ENCODE measurements at regions not wholly inside any gene's neighbourhood (a gene's known extent, or its start where the extent isn't known, plus 50 kb on each side); places are given as distances from the start of the nearest gene placed in this dataset.

- TF ChIP-seq ZBTB33 (IDR thresholded peaks at IDR 0.05), result no peak
Measured at GRCh38 chr15:34693053-34693744, 61.6 kb downstream of the GJD2 start (continued).

- Histone ChIP-seq H3K9ac (ENCODE audit: low read depth in 1 of 2, low read length in 2 of 2) (no peak overlapping the region), H3K4me1 (ENCODE audit: control insufficient read depth in 4 of 4, insufficient read depth in 4 of 4, low read length in 3 of 4) (no peaks in the 10 kb centered on the region), H3K27me3 (ENCODE audit: control insufficient read depth in 4 of 4, insufficient read depth in 4 of 4, low read length in 3 of 4) (peaks cover 0 to 4% (median under 1%) of the 10 kb centered on the region in 4 donors), H3K36me3 (ENCODE audit: control insufficient read depth in 4 of 4, insufficient read depth in 3 of 4, low read depth in 1 of 4, low read length in 3 of 4) (no peaks in the 10 kb centered on the region), H3K27ac (ENCODE audit: low read depth in 1 of 2, low read length in 2 of 2) (no peak overlapping the region), H3K9me3 (ENCODE audit: control insufficient read depth in 4 of 4, low read length in 3 of 4) (peaks cover 0 to 4% (median under 1%) of the 10 kb centered on the region in 4 donors), H3K4me3 (ENCODE audit: low read depth in 1 of 3, low read length in 3 of 3) (no peak overlapping the region)
- 51% methylated on average over 2 of the region's 2 CpGs for WGBS
- no peak for TF ChIP-seq REST (IDR thresholded peaks at IDR 0.05)
- no peak for TF ChIP-seq ZBTB33 (IDR thresholded peaks at IDR 0.05)
- no peak for TF ChIP-seq ATF3 (IDR thresholded peaks at IDR 0.05)
- no peak for TF ChIP-seq NR2F2 (IDR thresholded peaks at IDR 0.05)
- no peak for TF ChIP-seq HNF4A (conservative IDR thresholded peaks at IDR 0.05)
- TF ChIP-seq TAF1 (conservative IDR thresholded peaks at IDR 0.05), result no peak
- TF ChIP-seq FOXA2 (IDR thresholded peaks at IDR 0.05), result no peak
- no peak for TF ChIP-seq EGR1 (IDR thresholded peaks at IDR 0.05; ENCODE audit: low read depth in 2 of 2)
- no peak for DNase-seq (ENCODE audit: low spot score)
Measured at GRCh38 chr15:34691034-34691433, 63.8 kb downstream of the GJD2 start.

GRCh38 chr15:34688699-34689098, 66.1 kb downstream of the GJD2 start:
- TF ChIP-seq FOXA1 (IDR thresholded peaks at IDR 0.05) (no peak), EGR1 (IDR thresholded peaks at IDR 0.05; ENCODE audit: low read depth in 2 of 2) (no peak), TAF1 (conservative IDR thresholded peaks at IDR 0.05) (no peak), CTCF (IDR thresholded peaks at IDR 0.05; ENCODE audit: low read depth, low read length, missing input control) (no peak), REST (IDR thresholded peaks at IDR 0.05) (no peak), FOXA2 (IDR thresholded peaks at IDR 0.05) (no peak), HNF4G (IDR thresholded peaks at IDR 0.05) (no peak), ATF3 (IDR thresholded peaks at IDR 0.05) (no peak)
- Histone ChIP-seq H3K9me3 (ENCODE audit: control insufficient read depth in 4 of 4, low read length in 3 of 4) (peaks cover 0 to 4% (median under 1%) of the 10 kb centered on the region in 4 donors), H3K27me3 (ENCODE audit: control insufficient read depth in 4 of 4, insufficient read depth in 4 of 4, low read length in 3 of 4) (peaks cover 0 to 6% (median under 1%) of the 10 kb centered on the region in 4 donors), H3K27ac (ENCODE audit: low read depth in 1 of 2, low read length in 2 of 2) (no peak overlapping the region), H3K4me3 (ENCODE audit: low read depth in 1 of 3, low read length in 3 of 3) (no peak overlapping the region), H3K9ac (ENCODE audit: low read depth in 1 of 2, low read length in 2 of 2) (no peak overlapping the region), H3K4me1 (ENCODE audit: control insufficient read depth in 4 of 4, insufficient read depth in 4 of 4, low read length in 3 of 4) (no peaks in the 10 kb centered on the region), H3K36me3 (ENCODE audit: control insufficient read depth in 4 of 4, insufficient read depth in 3 of 4, low read depth in 1 of 4, low read length in 3 of 4) (no peaks in the 10 kb centered on the region)
- 25% methylated on average over 2 of the region's 2 CpGs for WGBS
- DNase-seq (ENCODE audit: low spot score), result no peak

Measured in liver (tissue), 8 donors.